ENCODE measurements at regions not wholly inside any gene's neighbourhood (a gene's known extent, or its start where the extent isn't known, plus 50 kb on each side); places are given as distances from the start of the nearest gene placed in this dataset.
A peak's percentile ranks its signal among the peaks of the same experiment; 100 is the strongest.
"Not testable (repeated sequence)": the region's sequence is repeated elsewhere in the genome, so short reads cannot be mapped to it uniquely, and the experiment has no call there.

DNA sequence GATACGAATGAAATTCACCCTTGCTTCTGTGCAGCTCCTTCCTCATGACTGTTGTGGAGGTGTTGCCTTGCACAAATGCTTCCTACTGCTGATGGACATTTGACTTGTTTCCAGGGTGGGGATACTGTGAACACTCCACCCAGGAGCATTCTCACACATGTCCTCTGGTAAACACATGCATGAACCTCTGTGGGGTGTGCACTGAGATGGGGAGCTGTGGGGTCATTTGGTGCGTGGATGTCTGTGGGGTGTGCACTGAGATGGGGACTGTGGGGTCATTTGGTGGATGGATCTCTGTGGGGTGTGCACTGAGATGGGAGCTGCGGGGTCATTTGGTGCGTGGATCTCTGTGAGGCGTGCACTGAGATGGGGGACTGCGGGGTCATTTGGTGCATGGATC, 72.9 kb upstream of the IRX4 start:
- no peak overlapping the region for H3K27ac ChIP-seq
- TF ChIP-seq ZFX (IDR thresholded peaks at IDR 0.05; ENCODE audit: borderline replicate concordance) = no peak
- TF ChIP-seq, protein P1, sequence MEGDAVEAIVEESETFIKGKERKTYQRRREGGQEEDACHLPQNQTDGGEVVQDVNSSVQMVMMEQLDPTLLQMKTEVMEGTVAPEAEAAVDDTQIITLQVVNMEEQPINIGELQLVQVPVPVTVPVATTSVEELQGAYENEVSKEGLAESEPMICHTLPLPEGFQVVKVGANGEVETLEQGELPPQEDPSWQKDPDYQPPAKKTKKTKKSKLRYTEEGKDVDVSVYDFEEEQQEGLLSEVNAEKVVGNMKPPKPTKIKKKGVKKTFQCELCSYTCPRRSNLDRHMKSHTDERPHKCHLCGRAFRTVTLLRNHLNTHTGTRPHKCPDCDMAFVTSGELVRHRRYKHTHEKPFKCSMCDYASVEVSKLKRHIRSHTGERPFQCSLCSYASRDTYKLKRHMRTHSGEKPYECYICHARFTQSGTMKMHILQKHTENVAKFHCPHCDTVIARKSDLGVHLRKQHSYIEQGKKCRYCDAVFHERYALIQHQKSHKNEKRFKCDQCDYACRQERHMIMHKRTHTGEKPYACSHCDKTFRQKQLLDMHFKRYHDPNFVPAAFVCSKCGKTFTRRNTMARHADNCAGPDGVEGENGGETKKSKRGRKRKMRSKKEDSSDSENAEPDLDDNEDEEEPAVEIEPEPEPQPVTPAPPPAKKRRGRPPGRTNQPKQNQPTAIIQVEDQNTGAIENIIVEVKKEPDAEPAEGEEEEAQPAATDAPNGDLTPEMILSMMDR (IDR thresholded peaks at IDR 0.05) = no peak

GRCh38 chr5:1953710-1954109, 71.0 kb upstream of the IRX4 start:
- not testable (repeated sequence) for H3K27ac ChIP-seq

DNA sequence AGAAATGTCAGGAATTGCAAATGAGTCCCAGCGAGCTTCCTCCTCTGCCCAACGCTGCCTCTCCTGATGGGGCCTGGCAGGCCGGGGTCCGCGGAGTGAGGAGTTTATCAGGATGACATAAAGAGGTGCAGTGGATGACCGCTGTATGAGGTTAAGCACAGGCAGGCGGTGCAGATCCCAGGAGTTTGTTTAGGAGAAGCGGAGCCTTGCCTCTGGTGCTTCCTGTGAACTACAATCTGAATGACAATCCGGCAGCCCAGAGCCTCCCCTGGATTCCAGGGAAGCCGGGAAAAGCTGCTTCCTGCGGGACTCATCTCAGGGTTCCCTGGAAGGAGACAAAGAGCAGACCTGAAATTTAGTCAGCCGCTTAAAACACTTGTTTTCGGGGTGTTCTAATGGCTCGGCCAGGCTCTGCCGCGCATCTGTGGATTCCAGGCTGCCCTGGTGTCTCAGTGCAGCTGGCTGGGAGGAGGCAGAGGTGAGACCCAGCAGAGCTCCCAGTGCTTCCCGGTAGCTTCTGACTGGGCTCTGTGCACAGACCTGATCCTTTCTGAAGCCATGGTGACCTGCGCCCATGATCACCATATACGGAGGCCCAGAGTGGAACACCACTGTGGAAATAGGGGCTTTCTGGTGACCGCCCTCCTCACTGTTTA, 69.8 kb upstream of the IRX4 start:
- TF ChIP-seq, protein P1 (IDR thresholded peaks at IDR 0.05) = peak; percentile 13; the same call in 1 of the 2 replicates
- TF ChIP-seq ZFX (IDR thresholded peaks at IDR 0.05; ENCODE audit: borderline replicate concordance) = no peak
- no peak overlapping the region for H3K27ac ChIP-seq

- TF ChIP-seq, protein P1 (IDR thresholded peaks at IDR 0.05) = no peak
- TF ChIP-seq ZFX (IDR thresholded peaks at IDR 0.05; ENCODE audit: borderline replicate concordance) = no peak
- no peak overlapping the region for H3K27ac ChIP-seq
Observed at GRCh38 chr5:1952021-1952420, 69.3 kb upstream of the IRX4 start.

GRCh38 chr5:1951165-1951816, 68.6 kb upstream of the IRX4 start:
- H3K27ac ChIP-seq = no peak overlapping the region
- TF ChIP-seq, protein P1 (IDR thresholded peaks at IDR 0.05) = no peak
- no peak for TF ChIP-seq ZFX (IDR thresholded peaks at IDR 0.05; ENCODE audit: borderline replicate concordance)

- no peak for TF ChIP-seq ZFX (IDR thresholded peaks at IDR 0.05; ENCODE audit: borderline replicate concordance)
- TF ChIP-seq, protein P1 (IDR thresholded peaks at IDR 0.05) = no peak
- no peak overlapping the region for H3K27ac ChIP-seq
Observed at GRCh38 chr5:1950708-1951103, 68.0 kb upstream of the IRX4 start.

DNA sequence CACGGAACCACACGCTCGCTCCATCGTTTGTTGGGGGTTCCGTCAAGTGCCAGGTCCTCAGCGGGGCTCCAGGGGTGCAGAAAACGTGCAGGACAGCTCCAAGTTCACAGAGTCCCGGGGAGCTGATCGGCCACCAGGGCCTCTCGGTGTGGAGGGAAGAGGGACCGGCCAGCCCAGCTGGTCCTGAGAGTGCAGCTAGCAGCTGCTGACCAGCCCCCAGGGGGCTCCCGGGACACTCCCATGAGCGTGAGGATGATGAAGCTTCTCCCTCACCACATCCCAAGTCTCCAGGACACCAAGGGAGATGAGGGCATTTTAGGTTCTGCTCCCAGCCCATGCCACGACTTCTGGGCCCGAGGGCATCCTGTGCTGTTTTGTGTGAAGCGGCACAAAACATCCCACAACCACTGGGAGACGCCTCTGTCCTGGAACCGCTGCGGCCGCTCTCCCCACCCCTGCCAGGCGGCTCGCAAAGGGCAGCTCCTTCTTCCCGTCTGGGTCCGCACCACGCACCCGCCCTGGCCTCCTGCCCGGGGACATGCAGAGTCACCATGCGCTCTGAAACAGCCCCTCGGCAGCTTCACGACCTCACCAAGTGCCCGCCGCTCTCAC, 67.5 kb upstream of the IRX4 start:
- no peak overlapping the region for H3K27ac ChIP-seq

More for the DNA sequence above, 67.5 kb upstream of the IRX4 start:
- TF ChIP-seq ZFX (IDR thresholded peaks at IDR 0.05; ENCODE audit: borderline replicate concordance) = no peak
- TF ChIP-seq, protein P1 (IDR thresholded peaks at IDR 0.05) = no peak
